ENCODE measurements at regions not wholly inside any gene's neighbourhood (a gene's known extent, or its start where the extent isn't known, plus 50 kb on each side); places are given as distances from the start of the nearest gene placed in this dataset.

DNA sequence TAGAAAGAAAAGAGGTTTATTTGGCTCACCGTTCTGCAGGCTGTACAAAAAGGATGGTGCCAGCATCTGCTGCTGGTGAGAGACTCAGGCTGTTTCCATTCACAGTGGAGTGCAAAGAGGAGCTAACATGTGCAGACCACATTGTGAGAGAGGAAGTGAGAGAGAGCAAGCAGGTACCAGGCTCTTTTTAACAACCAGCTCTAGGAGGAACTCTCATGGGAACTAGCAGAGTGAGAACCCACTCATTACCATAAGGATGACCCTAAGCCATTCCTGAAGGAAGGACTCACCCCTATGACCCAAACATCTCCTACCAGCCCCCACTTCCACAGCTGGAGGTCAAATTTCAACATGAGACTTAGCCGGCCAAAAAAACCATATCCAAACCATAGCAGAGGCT, 158.6 kb upstream of the ADGRL3 start:
- TF ChIP-seq, protein P1, sequence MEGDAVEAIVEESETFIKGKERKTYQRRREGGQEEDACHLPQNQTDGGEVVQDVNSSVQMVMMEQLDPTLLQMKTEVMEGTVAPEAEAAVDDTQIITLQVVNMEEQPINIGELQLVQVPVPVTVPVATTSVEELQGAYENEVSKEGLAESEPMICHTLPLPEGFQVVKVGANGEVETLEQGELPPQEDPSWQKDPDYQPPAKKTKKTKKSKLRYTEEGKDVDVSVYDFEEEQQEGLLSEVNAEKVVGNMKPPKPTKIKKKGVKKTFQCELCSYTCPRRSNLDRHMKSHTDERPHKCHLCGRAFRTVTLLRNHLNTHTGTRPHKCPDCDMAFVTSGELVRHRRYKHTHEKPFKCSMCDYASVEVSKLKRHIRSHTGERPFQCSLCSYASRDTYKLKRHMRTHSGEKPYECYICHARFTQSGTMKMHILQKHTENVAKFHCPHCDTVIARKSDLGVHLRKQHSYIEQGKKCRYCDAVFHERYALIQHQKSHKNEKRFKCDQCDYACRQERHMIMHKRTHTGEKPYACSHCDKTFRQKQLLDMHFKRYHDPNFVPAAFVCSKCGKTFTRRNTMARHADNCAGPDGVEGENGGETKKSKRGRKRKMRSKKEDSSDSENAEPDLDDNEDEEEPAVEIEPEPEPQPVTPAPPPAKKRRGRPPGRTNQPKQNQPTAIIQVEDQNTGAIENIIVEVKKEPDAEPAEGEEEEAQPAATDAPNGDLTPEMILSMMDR (IDR thresholded peaks at IDR 0.05), result no peak
- no peak for TF ChIP-seq POLR2AphosphoS5 (IDR thresholded peaks at IDR 0.05)
- TF ChIP-seq POLR2A (IDR thresholded peaks at IDR 0.05), result no peak

Measured in upper lobe of left lung (tissue), 4 donors.